NCI-H1436 treated with DMSO at 0.1 percent for 48 hours (cell line): ENCODE measurements at regions not wholly inside any gene's neighbourhood (a gene's known extent, or its start where the extent isn't known, plus 50 kb on each side); places are given as distances from the start of the nearest gene placed in this dataset.
"Not testable (repeated sequence)": the region's sequence is repeated elsewhere in the genome, so short reads cannot be mapped to it uniquely, and the experiment has no call there.

Experiments used
- DNase-seq: peaks from one replicate; lab custom pipeline; 2025; lab: John Stamatoyannopoulos, UW

- DNase-seq: no peak
Measured at GRCh38 chr3:151553888-151554287, 93.0 kb upstream of the IGSF10 start.

GRCh38 chr3:151552589-151552988 lies 91.7 kb upstream of the IGSF10 start:
- no peak for DNase-seq

GRCh38 chr3:151550642-151551041 lies 89.8 kb upstream of the IGSF10 start:
- no peak for DNase-seq

- DNase-seq: no peak
Measured at GRCh38 chr3:151550025-151550618, 89.3 kb upstream of the IGSF10 start.

- peak; percentile 61 for DNase-seq
Measured at GRCh38 chr3:151548195-151548594, 87.3 kb upstream of the IGSF10 start.

GRCh38 chr3:151544164-151544548 lies 83.3 kb upstream of the IGSF10 start:
- no peak for DNase-seq

GRCh38 chr3:151541178-151541577 lies 80.3 kb upstream of the IGSF10 start:
- no peak for DNase-seq

GRCh38 chr3:151539599-151539998 lies 78.7 kb upstream of the IGSF10 start:
- DNase-seq: no peak

- no peak for DNase-seq
Measured at GRCh38 chr3:151538456-151539393, 77.9 kb upstream of the IGSF10 start.

- DNase-seq: no peak
Measured at GRCh38 chr3:151537726-151538125, 76.9 kb upstream of the IGSF10 start.

GRCh38 chr3:151526757-151527156 lies 65.9 kb upstream of the IGSF10 start:
- DNase-seq: no peak

- no peak for DNase-seq
Measured at GRCh38 chr3:151520105-151520504, 59.2 kb upstream of the IGSF10 start.

GRCh38 chr3:151511433-151511832 lies 50.6 kb upstream of the IGSF10 start:
- DNase-seq: not testable (repeated sequence)
